ENCODE measurements at regions not wholly inside any gene's neighbourhood (a gene's known extent, or its start where the extent isn't known, plus 50 kb on each side); places are given as distances from the start of the nearest gene placed in this dataset.
A peak's percentile ranks its signal among the peaks of the same experiment; 100 is the strongest.

DNA sequence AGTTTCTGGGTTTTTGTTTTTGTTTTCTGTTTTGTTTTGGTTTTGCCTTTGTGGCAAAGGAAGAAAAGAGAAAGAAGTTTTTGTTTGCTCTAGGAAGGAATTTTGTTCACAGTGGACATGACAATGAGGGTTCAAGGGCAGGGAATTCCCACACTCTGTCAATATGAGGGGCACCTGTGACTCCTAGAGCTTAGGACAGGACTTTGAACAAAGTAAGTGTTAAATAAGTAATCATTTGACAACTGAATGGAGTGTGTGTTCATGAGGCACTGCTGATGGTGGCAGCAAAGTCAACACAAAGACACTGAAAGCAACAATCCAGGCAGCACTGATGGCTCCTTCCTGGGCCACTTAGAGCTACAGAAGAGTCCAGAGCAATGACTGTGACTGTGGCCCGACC lies 1381.1 kb upstream of the LRRTM3 start (continued):
- TF ChIP-seq, protein P1, sequence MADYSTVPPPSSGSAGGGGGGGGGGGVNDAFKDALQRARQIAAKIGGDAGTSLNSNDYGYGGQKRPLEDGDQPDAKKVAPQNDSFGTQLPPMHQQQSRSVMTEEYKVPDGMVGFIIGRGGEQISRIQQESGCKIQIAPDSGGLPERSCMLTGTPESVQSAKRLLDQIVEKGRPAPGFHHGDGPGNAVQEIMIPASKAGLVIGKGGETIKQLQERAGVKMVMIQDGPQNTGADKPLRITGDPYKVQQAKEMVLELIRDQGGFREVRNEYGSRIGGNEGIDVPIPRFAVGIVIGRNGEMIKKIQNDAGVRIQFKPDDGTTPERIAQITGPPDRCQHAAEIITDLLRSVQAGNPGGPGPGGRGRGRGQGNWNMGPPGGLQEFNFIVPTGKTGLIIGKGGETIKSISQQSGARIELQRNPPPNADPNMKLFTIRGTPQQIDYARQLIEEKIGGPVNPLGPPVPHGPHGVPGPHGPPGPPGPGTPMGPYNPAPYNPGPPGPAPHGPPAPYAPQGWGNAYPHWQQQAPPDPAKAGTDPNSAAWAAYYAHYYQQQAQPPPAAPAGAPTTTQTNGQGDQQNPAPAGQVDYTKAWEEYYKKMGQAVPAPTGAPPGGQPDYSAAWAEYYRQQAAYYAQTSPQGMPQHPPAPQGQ (CRISPR knock-in tag; IDR thresholded peaks at IDR 0.05; ENCODE audit: borderline replicate concordance), result no peak
- TF ChIP-seq TEAD3 (CRISPR knock-in tag; optimal IDR thresholded peaks at IDR 0.05; ENCODE audit: borderline replicate concordance) (peak; percentile 23), ZNF496 (CRISPR knock-in tag; IDR thresholded peaks at IDR 0.05; ENCODE audit: insufficient replicate concordance) (no peak), SALL2 (CRISPR knock-in tag; IDR thresholded peaks at IDR 0.05) (no peak), FOXC1 (CRISPR knock-in tag; IDR thresholded peaks at IDR 0.05; ENCODE audit: borderline replicate concordance) (no peak), ZNF772 (CRISPR knock-in tag; IDR thresholded peaks at IDR 0.05) (no peak), HNF4G (IDR thresholded peaks at IDR 0.05; ENCODE audit: borderline replicate concordance, low read depth, low read length) (peak; percentile 24; the same call in 1 of the 2 replicates), HNF4G (CRISPR knock-in tag; IDR thresholded peaks at IDR 0.05; ENCODE audit: borderline replicate concordance, low read depth) (no peak)

DNA sequence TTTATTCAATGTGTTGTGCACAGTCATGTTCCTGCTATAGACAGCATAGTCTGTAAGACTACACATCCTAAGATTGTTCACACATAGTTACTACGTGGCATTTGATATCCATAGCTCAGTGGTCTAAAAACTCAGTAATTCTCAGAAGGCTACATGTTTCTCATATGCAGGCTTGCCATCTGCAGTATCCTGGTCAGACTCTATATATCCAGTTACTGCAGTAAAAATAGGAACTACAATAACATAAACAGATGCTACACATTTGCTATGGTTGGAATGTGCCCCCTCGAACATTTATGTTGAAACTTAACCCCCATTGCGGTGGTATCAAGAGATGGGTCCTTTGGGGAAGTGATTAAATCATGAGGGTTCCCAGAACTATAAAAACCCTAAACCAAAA lies 1377.8 kb upstream of the LRRTM3 start:
- H3K9ac ChIP-seq (ENCODE audit: insufficient read depth, low read depth, low read length), result no peak overlapping the region
- in situ Hi-C loops (cut with HindIII; ENCODE audit: extremely low pct_ligation_motif_present, low pct_unique_long_range_greater_than_20kb), result no loop called here
- H3K4me2 ChIP-seq (ENCODE audit: low read depth, low read length), result no peak overlapping the region
- ATAC-seq, result no peak
- ChIA-PET POLR2A (no interaction called here), CTCF (ENCODE audit: low intra/inter-chr PET ratio, low total read pairs) (no interaction called here)
- no peak overlapping the region for H3K4me3 ChIP-seq (replicated peaks in 1 of 3; ENCODE audit: insufficient read depth in 1 of 3, low read depth in 2 of 3, low read length in 3 of 3)
- no peaks in the 10 kb centered on the region; a peak in 2 of 5 replicates for H3K27me3 ChIP-seq (ENCODE audit: control insufficient read depth in 1 of 2, insufficient read depth in 2 of 2, low read length in 2 of 2)
- no peaks in the 10 kb centered on the region for H3K36me3 ChIP-seq (replicated peaks in 1 of 2; ENCODE audit: control insufficient read depth in 1 of 2, insufficient read depth in 2 of 2, low read length in 2 of 2)
- no peak for FAIRE-seq
- no peak overlapping the region for H3K27ac ChIP-seq (ENCODE audit: extremely low read length, insufficient read depth, low read length)
- no peak for DNase-seq (ENCODE audit: low spot score)
- no TSS peak for BruUV-seq (replicated peaks)
- 2% methylated on average over 3 of the region's 3 CpGs for WGBS (ENCODE audit: low lambda C conversion rate)
- intact Hi-C loops (cut with micrococcal nuclease; ENCODE audit: unreplicated experiment), result no loop called here
- H3K4me1 ChIP-seq (ENCODE audit: insufficient read depth, low read length), result peaks cover 13% of the 10 kb centered on the region
- H3K79me2 ChIP-seq (ENCODE audit: insufficient read depth, low read length), result no peaks in the 10 kb centered on the region
- TF ChIP-seq NCOA2 (CRISPR knock-in tag; IDR thresholded peaks at IDR 0.05) (no peak), CBX5 (CRISPR knock-in tag; IDR thresholded peaks at IDR 0.05; ENCODE audit: borderline replicate concordance) (no peak), SRF (IDR thresholded peaks at IDR 0.05; ENCODE audit: low read depth, low read length) (no peak), ATF7-NPFF (CRISPR knock-in tag; IDR thresholded peaks at IDR 0.05; ENCODE audit: low read depth) (no peak), HIC2 (CRISPR knock-in tag; IDR thresholded peaks at IDR 0.05; ENCODE audit: low read depth) (no peak), PHF21A (CRISPR knock-in tag; IDR thresholded peaks at IDR 0.05) (no peak), ZNF740 (CRISPR knock-in tag; IDR thresholded peaks at IDR 0.05) (no peak), TBX3 (IDR thresholded peaks at IDR 0.05; ENCODE audit: borderline replicate concordance) (no peak), DMAP1 (CRISPR knock-in tag; IDR thresholded peaks at IDR 0.05) (no peak), BRF2 (CRISPR knock-in tag; IDR thresholded peaks at IDR 0.05) (no peak), KDM1A (CRISPR knock-in tag; IDR thresholded peaks at IDR 0.05) (no peak), MEIS2 (CRISPR knock-in tag; IDR thresholded peaks at IDR 0.05) (no peak)
- H2AFZ ChIP-seq (ENCODE audit: low read length), result no peak overlapping the region
- no peaks in the 10 kb centered on the region for H3K9me3 ChIP-seq (ENCODE audit: low read length)
- H4K20me1 ChIP-seq (ENCODE audit: insufficient read depth, low read length), result no peaks in the 10 kb centered on the region

All from HepG2 (cell line).